Calu3 (cell line): ENCODE measurements at regions not wholly inside any gene's neighbourhood (a gene's known extent, or its start where the extent isn't known, plus 50 kb on each side); places are given as distances from the start of the nearest gene placed in this dataset.
A peak's percentile ranks its signal among the peaks of the same experiment; 100 is the strongest.

ENCODE experiments used
- BruUV-seq: library from RNA; stranded (reverse); fragments of 400-500 nt; replicated peaks from 2 replicates; lab custom pipeline; 2021; lab: Mats Ljungman, UMichigan
- CTCF ChIA-PET: fragments of 300-600 bp; sonication (Branson Sonifier 250); formaldehyde crosslinking; loops from one replicate; lab custom pipeline; 2022; ENCODE audit warnings: antibody characterized with exemption; lab: Charles Lee
- DNase-seq: peaks from one replicate; pipeline ENCODE4 v3.0.0; 2022
- H3K27ac Mint-ChIP-seq: one replicate; pipeline ENCODE4 v1.8.0; 2022; ENCODE audit warnings: mixed read lengths; ENCODE audit not compliant: unreplicated experiment
- H3K27me3 Mint-ChIP-seq: one replicate; pipeline ENCODE4 v1.8.0; 2022; ENCODE audit warnings: mixed read lengths; ENCODE audit not compliant: unreplicated experiment
- H3K36me3 Mint-ChIP-seq: one replicate; pipeline ENCODE4 v1.8.0; 2022; ENCODE audit warnings: mild to moderate bottlenecking, moderate library complexity, mixed read lengths; ENCODE audit not compliant: insufficient read depth, unreplicated experiment
- H3K4me1 Mint-ChIP-seq: one replicate; pipeline ENCODE4 v1.8.0; 2022; ENCODE audit warnings: mild to moderate bottlenecking, low read depth, mixed read lengths; ENCODE audit not compliant: unreplicated experiment
- H3K4me3 Mint-ChIP-seq: one replicate; pipeline ENCODE4 v1.8.0; 2022; ENCODE audit warnings: mild to moderate bottlenecking, low read depth, moderate library complexity, mixed read lengths; ENCODE audit not compliant: unreplicated experiment
- H3K9me3 Mint-ChIP-seq: one replicate; pipeline ENCODE4 v1.8.0; 2022; ENCODE audit warnings: low read depth, mixed read lengths; ENCODE audit not compliant: unreplicated experiment
- intact Hi-C: fragments of 100-400 bp; cut with micrococcal nuclease; formaldehyde crosslinking; loops from one replicate; pipeline ENCODE4 v1.10.0; 2022; ENCODE audit not compliant: unreplicated experiment
- TF ChIP-seq, protein P1 (sequence below): fragments of 200-600 bp; IDR thresholded peaks from one replicate; pipeline ENCODE4 v1.8.0; 2022; ENCODE audit warnings: antibody characterized with exemption; ENCODE audit not compliant: unreplicated experiment

- TF ChIP-seq, protein P1, sequence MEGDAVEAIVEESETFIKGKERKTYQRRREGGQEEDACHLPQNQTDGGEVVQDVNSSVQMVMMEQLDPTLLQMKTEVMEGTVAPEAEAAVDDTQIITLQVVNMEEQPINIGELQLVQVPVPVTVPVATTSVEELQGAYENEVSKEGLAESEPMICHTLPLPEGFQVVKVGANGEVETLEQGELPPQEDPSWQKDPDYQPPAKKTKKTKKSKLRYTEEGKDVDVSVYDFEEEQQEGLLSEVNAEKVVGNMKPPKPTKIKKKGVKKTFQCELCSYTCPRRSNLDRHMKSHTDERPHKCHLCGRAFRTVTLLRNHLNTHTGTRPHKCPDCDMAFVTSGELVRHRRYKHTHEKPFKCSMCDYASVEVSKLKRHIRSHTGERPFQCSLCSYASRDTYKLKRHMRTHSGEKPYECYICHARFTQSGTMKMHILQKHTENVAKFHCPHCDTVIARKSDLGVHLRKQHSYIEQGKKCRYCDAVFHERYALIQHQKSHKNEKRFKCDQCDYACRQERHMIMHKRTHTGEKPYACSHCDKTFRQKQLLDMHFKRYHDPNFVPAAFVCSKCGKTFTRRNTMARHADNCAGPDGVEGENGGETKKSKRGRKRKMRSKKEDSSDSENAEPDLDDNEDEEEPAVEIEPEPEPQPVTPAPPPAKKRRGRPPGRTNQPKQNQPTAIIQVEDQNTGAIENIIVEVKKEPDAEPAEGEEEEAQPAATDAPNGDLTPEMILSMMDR, result no peak
- Mint-ChIP-seq H3K4me1 (peaks cover 21% of the 10 kb centered on the region), H3K27ac (no peak overlapping the region), H3K9me3 (no peaks in the 10 kb centered on the region), H3K27me3 (no peaks in the 10 kb centered on the region), H3K36me3 (no peaks in the 10 kb centered on the region), H3K4me3 (no peak overlapping the region)
- DNase-seq, result no peak
- CTCF ChIA-PET, result no interaction called here
- intact Hi-C loops, result loop anchor here (10.0 kb wide), 4 partner anchors 546 to 1586 kb away; no protein-coding TSS in a partner anchor
- BruUV-seq, result no TSS peak
Observed at GRCh38 chr2:180128861-180129260, 121.8 kb upstream of the CWC22 start.

GRCh38 chr2:180125245-180125962 is 118.3 kb upstream of the CWC22 start:
- Mint-ChIP-seq H3K4me3 (no peak overlapping the region), H3K36me3 (no peaks in the 10 kb centered on the region), H3K4me1 (peaks cover 23% of the 10 kb centered on the region), H3K27ac (no peak overlapping the region), H3K27me3 (no peaks in the 10 kb centered on the region), H3K9me3 (no peaks in the 10 kb centered on the region)
- CTCF ChIA-PET, result interaction anchor here (0.6 to 1.2 kb wide), 7 partner anchors 10 to 1404 kb away, joined by 3 to 11 read pairs (median 4); partner anchors contain the start of gene UBE2E3
- intact Hi-C loops, result loop anchor here (1.0 to 10.0 kb wide), 9 partner anchors 287 to 1589 kb away; no protein-coding TSS in a partner anchor
- TF ChIP-seq, protein P1, result peak; percentile 68
- peak; percentile 51 for DNase-seq
- no TSS peak for BruUV-seq

DNA sequence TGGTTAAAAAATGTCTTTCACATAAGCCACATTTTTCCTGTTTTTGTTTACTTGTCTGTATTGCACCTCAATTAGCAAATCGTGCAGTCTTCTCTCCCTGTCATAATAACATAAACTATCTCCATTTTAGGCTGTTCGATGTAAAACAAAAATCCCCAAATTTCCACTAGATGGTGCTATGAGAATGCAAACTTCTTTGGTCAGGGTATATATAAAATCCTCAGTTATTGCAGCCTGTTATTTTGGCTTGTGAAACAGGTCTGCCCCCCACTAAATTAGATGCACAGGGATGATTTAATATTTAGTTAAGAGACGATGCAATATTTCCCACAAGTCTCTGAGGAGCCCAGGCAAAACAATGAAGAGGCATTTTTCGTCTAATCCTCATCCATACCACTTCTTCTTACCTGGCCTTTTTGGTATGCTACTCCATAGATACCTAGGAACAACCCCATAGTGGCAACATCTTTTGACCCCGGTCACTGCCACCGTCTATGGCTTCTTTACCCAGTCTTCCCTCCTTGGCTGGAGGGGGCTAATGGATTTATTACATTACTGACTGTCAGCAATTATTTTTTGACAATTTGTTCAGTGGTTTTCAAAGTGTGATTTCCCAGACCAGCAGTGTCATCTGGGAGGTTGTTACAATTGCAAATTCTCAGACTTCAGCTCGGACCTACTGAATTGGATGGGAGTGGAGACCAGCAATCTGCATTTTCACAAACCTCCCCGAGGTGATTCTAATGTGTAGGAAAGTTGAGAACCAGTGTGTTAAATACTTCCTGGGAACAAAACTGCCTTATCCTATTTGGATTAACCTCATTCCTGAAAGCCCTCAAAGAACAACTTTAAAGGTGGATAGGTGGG is 117.4 kb upstream of the CWC22 start:
- Mint-ChIP-seq H3K9me3 (no peaks in the 10 kb centered on the region), H3K36me3 (no peaks in the 10 kb centered on the region), H3K4me3 (no peak overlapping the region), H3K27me3 (no peaks in the 10 kb centered on the region), H3K27ac (no peak overlapping the region), H3K4me1 (peaks cover 17% of the 10 kb centered on the region)
- no TSS peak for BruUV-seq
- TF ChIP-seq, protein P1, result peak; percentile 40
- peak; percentile 24 for DNase-seq
- intact Hi-C loops, result loop anchor here (1.0 to 10.0 kb wide), 10 partner anchors 288 to 1590 kb away; no protein-coding TSS in a partner anchor
- CTCF ChIA-PET, result interaction anchor here (1.0 kb wide), 1 partner anchor 1591 kb away, joined by 5 read pairs; no protein-coding TSS in a partner anchor

- Mint-ChIP-seq H3K4me1 (peaks cover 14% of the 10 kb centered on the region), H3K4me3 (no peak overlapping the region), H3K9me3 (no peaks in the 10 kb centered on the region), H3K27ac (no peak overlapping the region), H3K36me3 (no peaks in the 10 kb centered on the region), H3K27me3 (no peaks in the 10 kb centered on the region)
- TF ChIP-seq, protein P1, result no peak
- no TSS peak for BruUV-seq
- CTCF ChIA-PET, result interaction anchor here (1.0 kb wide), 1 partner anchor 1343 kb away, joined by 3 read pairs; no protein-coding TSS in a partner anchor
- intact Hi-C loops, result loop anchor here (10.0 kb wide), 4 partner anchors 552 to 1592 kb away; no protein-coding TSS in a partner anchor
- DNase-seq, result no peak
Observed at GRCh38 chr2:180122874-180123273, 115.8 kb upstream of the CWC22 start.
